GM12873 (cell line): ENCODE measurements at regions not wholly inside any gene's neighbourhood (a gene's known extent, or its start where the extent isn't known, plus 50 kb on each side); places are given as distances from the start of the nearest gene placed in this dataset.

Experiments used
- CTCF ChIP-seq: IDR thresholded peaks from 2 replicates; pipeline ENCODE4 v1.5.1; 2012; ENCODE audit warnings: low read depth, mild to moderate bottlenecking, moderate library complexity, low read length, control low read depth; ENCODE audit not compliant: insufficient read depth; ENCODE audit errors: missing control alignments

GRCh38 chr18:61079714-61080113 lies 253.5 kb upstream of the CDH20 start:
- no peak for TF ChIP-seq CTCF

- TF ChIP-seq CTCF: no peak
Observed at GRCh38 chr18:61080954-61081528, 252.2 kb upstream of the CDH20 start.

- no peak for TF ChIP-seq CTCF
Observed at GRCh38 chr18:61082976-61083630, 250.1 kb upstream of the CDH20 start.

GRCh38 chr18:61085036-61085435 lies 248.2 kb upstream of the CDH20 start:
- TF ChIP-seq CTCF: no peak

GRCh38 chr18:61085761-61086160 lies 247.5 kb upstream of the CDH20 start:
- TF ChIP-seq CTCF: no peak

- no peak for TF ChIP-seq CTCF
Observed at GRCh38 chr18:61086657-61087056, 246.6 kb upstream of the CDH20 start.

GRCh38 chr18:61091379-61091778 lies 241.9 kb upstream of the CDH20 start:
- no peak for TF ChIP-seq CTCF

- no peak for TF ChIP-seq CTCF
Observed at GRCh38 chr18:61093965-61094364, 239.3 kb upstream of the CDH20 start.
